ENCODE measurements at regions not wholly inside any gene's neighbourhood (a gene's known extent, or its start where the extent isn't known, plus 50 kb on each side); places are given as distances from the start of the nearest gene placed in this dataset.

GRCh38 chr9:117864385-117865057, 160.3 kb downstream of the TLR4 start:
- intact Hi-C loops (cut with DNase I) = no loop called here
- 51 to 60% (median 52%) methylated on average over 6 of the region's 6 CpGs for whole genome bisulfite sequencing, 3 donors
- Histone ChIP-seq H3K4me1 (no peaks in the 10 kb centered on the region), H3K9me3 (no peaks in the 10 kb centered on the region), H3K27ac (no peak overlapping the region), H3K27me3 (ENCODE audit: insufficient read depth in 3 of 3, low read length in 2 of 3) (no peaks in the 10 kb centered on the region), H3K36me3 (ENCODE audit: insufficient read depth in 1 of 2, low read depth in 1 of 2) (no peaks in the 10 kb centered on the region), H3K4me3 (no peak overlapping the region)
- no peak for DNase-seq
- TF ChIP-seq, protein P1, sequence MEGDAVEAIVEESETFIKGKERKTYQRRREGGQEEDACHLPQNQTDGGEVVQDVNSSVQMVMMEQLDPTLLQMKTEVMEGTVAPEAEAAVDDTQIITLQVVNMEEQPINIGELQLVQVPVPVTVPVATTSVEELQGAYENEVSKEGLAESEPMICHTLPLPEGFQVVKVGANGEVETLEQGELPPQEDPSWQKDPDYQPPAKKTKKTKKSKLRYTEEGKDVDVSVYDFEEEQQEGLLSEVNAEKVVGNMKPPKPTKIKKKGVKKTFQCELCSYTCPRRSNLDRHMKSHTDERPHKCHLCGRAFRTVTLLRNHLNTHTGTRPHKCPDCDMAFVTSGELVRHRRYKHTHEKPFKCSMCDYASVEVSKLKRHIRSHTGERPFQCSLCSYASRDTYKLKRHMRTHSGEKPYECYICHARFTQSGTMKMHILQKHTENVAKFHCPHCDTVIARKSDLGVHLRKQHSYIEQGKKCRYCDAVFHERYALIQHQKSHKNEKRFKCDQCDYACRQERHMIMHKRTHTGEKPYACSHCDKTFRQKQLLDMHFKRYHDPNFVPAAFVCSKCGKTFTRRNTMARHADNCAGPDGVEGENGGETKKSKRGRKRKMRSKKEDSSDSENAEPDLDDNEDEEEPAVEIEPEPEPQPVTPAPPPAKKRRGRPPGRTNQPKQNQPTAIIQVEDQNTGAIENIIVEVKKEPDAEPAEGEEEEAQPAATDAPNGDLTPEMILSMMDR (IDR thresholded peaks at IDR 0.05) = no peak
- ATAC-seq = no peak

DNA sequence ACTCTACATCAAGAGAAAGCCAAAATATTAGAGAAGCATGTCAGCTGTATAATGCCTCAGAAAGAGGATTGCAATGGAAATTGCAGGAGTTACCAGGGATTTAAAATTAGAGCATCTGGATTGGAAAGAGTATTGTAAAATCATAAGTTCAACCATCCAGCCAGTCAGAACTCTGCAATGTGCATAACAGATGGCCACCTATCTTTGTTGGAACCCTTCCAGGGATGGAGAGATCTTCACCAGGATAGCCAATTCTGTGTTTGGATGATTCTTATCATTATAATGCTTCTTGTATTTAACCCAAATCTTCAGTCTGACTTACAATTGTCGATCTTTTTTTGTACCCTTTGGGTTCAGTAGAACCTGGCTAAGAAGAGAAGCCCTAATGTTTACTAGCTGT, 164.4 kb downstream of the TLR4 start:
- no peak for ATAC-seq
- Histone ChIP-seq H3K9me3 (no peaks in the 10 kb centered on the region), H3K36me3 (ENCODE audit: insufficient read depth in 1 of 2, low read depth in 1 of 2) (no peaks in the 10 kb centered on the region), H3K27ac (no peak overlapping the region), H3K27me3 (ENCODE audit: insufficient read depth in 3 of 3, low read length in 2 of 3) (no peaks in the 10 kb centered on the region), H3K4me3 (no peak overlapping the region), H3K4me1 (no peaks in the 10 kb centered on the region)
- intact Hi-C loops (cut with DNase I) = no loop called here
- WGBS, 3 donors = 86 to 100% (median 87%) methylated on average over 1 of the region's 1 CpG
- TF ChIP-seq, protein P1 (IDR thresholded peaks at IDR 0.05) = no peak
- DNase-seq = no peak

DNA sequence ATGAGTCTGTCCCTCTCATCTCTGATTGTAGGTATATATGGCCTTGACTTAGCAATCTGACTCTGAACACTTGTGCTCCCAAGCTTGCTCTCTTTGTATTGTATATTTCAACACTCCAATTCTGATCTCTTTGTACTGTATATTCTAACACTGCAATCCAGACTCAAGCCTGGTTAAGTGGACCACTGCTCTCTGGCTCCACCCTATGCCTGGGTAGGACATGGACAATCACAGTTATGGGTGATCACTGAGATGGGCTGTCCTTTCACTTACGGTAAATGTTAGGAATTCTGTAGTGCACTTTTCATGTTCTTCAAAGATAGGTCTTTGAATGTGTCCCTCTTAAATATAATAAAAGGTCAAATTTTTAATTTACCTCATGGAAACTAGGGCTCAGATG, 165.1 kb downstream of the TLR4 start:
- TF ChIP-seq, protein P1 (IDR thresholded peaks at IDR 0.05) = no peak
- no peak overlapping the region for H3K4me3 ChIP-seq
- WGBS, 3 donors = 96 to 100% (median 96%) methylated on average over 1 of the region's 1 CpG
- ATAC-seq = no peak
- intact Hi-C loops (cut with DNase I) = no loop called here
- H3K9me3 ChIP-seq = no peaks in the 10 kb centered on the region
- no peaks in the 10 kb centered on the region for H3K4me1 ChIP-seq
- H3K27me3 ChIP-seq (ENCODE audit: insufficient read depth in 3 of 3, low read length in 2 of 3) = no peaks in the 10 kb centered on the region
- H3K27ac ChIP-seq = no peak overlapping the region
- no peaks in the 10 kb centered on the region for H3K36me3 ChIP-seq (ENCODE audit: insufficient read depth in 1 of 2, low read depth in 1 of 2)
- DNase-seq = no peak

DNA sequence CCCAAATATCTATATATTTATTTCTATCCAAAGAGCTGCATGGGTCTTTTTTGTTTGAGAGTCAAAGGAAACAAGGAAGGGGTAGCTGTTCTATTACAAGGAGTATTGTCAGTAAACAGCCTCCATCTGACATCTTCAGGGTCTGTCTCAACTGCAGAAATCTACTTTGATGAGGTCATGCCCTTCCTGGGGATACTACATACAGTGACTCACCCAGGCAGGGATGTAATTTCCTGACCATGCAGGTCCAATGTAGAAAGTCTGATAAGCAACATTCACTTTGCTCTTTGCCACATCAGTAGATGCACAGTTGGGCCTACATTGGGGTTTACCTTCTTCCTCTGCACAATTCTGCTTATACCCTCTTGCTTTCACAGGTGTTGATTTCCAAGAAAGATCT, 165.5 kb downstream of the TLR4 start:
- no peaks in the 10 kb centered on the region for H3K9me3 ChIP-seq
- H3K36me3 ChIP-seq (ENCODE audit: insufficient read depth in 1 of 2, low read depth in 1 of 2) = no peaks in the 10 kb centered on the region
- DNase-seq (no peak), ATAC-seq (no peak)
- no peaks in the 10 kb centered on the region for H3K27me3 ChIP-seq (ENCODE audit: insufficient read depth in 3 of 3, low read length in 2 of 3)
- no peaks in the 10 kb centered on the region for H3K4me1 ChIP-seq
- intact Hi-C loops (cut with DNase I) = no loop called here
- H3K27ac ChIP-seq = no peak overlapping the region
- no peak overlapping the region for H3K4me3 ChIP-seq
- TF ChIP-seq, protein P1 (IDR thresholded peaks at IDR 0.05) = no peak

DNA sequence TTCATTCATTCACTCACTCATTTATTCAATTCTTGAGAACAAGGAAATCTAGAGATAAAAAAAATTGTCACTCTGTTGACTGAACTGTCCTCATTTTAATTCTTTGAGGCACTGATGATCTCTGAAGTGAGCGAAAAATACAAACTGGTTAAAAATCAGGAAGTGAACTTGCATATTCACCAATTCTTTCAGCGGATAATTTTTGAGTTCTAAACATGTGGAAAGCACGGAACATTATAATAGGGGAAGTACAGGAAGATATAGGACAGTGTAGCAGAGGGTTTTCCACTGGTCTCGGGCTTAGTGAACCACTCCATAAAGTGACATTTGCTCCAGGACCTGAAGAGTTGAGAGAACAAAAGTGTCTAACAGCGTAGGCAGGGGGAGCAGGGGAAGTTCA, 169.5 kb downstream of the TLR4 start:
- TF ChIP-seq, protein P1 (IDR thresholded peaks at IDR 0.05) = no peak
- H3K9me3 ChIP-seq = no peaks in the 10 kb centered on the region
- peaks cover 0 to 2% (median 0%) of the 10 kb centered on the region in 3 donors for H3K27me3 ChIP-seq (ENCODE audit: insufficient read depth in 3 of 3, low read length in 2 of 3)
- H3K36me3 ChIP-seq (ENCODE audit: insufficient read depth in 1 of 2, low read depth in 1 of 2) = no peaks in the 10 kb centered on the region
- no peak overlapping the region for H3K27ac ChIP-seq
- H3K4me1 ChIP-seq = no peaks in the 10 kb centered on the region
- no peak overlapping the region for H3K4me3 ChIP-seq
- WGBS, 3 donors = 79 to 82% (median 79%) methylated on average over 5 of the region's 5 CpGs
- ATAC-seq (no peak), DNase-seq (no peak)
- intact Hi-C loops (cut with DNase I) = no loop called here

Measured in psoas muscle (tissue), 7 donors.